ENCODE measurements at regions not wholly inside any gene's neighbourhood (a gene's known extent, or its start where the extent isn't known, plus 50 kb on each side); places are given as distances from the start of the nearest gene placed in this dataset.

GRCh38 chr9:10785255-10785654 lies 172.5 kb upstream of the PTPRD start:
- TF ChIP-seq CTCF (IDR thresholded peaks at IDR 0.05; ENCODE audit: extremely low read depth, insufficient read depth, missing control alignments): no peak
- in situ Hi-C loops (cut with MboI; ENCODE audit: low pct_unique_long_range_greater_than_20kb, low sequenced_read_pairs, unreplicated experiment): no loop called here
- no peak for DNase-seq (ENCODE audit: low spot score)

GRCh38 chr9:10793306-10793705 lies 180.5 kb upstream of the PTPRD start:
- in situ Hi-C loops (cut with MboI; ENCODE audit: low pct_unique_long_range_greater_than_20kb, low sequenced_read_pairs, unreplicated experiment): no loop called here
- TF ChIP-seq CTCF (IDR thresholded peaks at IDR 0.05; ENCODE audit: extremely low read depth, insufficient read depth, missing control alignments): no peak
- no peak for DNase-seq (ENCODE audit: low spot score)

- in situ Hi-C loops (cut with MboI; ENCODE audit: low pct_unique_long_range_greater_than_20kb, low sequenced_read_pairs, unreplicated experiment): no loop called here
- no peak for DNase-seq (ENCODE audit: low spot score)
- no peak for TF ChIP-seq CTCF (IDR thresholded peaks at IDR 0.05; ENCODE audit: extremely low read depth, insufficient read depth, missing control alignments)
Observed at GRCh38 chr9:10804486-10804885, 191.7 kb upstream of the PTPRD start.

GRCh38 chr9:10806868-10807267 lies 194.1 kb upstream of the PTPRD start:
- no peak for TF ChIP-seq CTCF (IDR thresholded peaks at IDR 0.05; ENCODE audit: extremely low read depth, insufficient read depth, missing control alignments)
- in situ Hi-C loops (cut with MboI; ENCODE audit: low pct_unique_long_range_greater_than_20kb, low sequenced_read_pairs, unreplicated experiment): no loop called here

GRCh38 chr9:10818206-10818605 lies 205.4 kb upstream of the PTPRD start:
- no peak for TF ChIP-seq CTCF (IDR thresholded peaks at IDR 0.05; ENCODE audit: extremely low read depth, insufficient read depth, missing control alignments)
- in situ Hi-C loops (cut with MboI; ENCODE audit: low pct_unique_long_range_greater_than_20kb, low sequenced_read_pairs, unreplicated experiment): no loop called here
- DNase-seq (ENCODE audit: low spot score): no peak

More at GRCh38 chr9:10806868-10807267, 194.1 kb upstream of the PTPRD start:
- DNase-seq (ENCODE audit: low spot score): no peak

- in situ Hi-C loops (cut with MboI; ENCODE audit: low pct_unique_long_range_greater_than_20kb, low sequenced_read_pairs, unreplicated experiment): no loop called here
- DNase-seq (ENCODE audit: low spot score): no peak
- TF ChIP-seq CTCF (IDR thresholded peaks at IDR 0.05; ENCODE audit: extremely low read depth, insufficient read depth, missing control alignments): no peak
Observed at GRCh38 chr9:10835791-10836463, 223.1 kb upstream of the PTPRD start.

Measured in GM13977 (cell line).